ENCODE measurements at regions not wholly inside any gene's neighbourhood (a gene's known extent, or its start where the extent isn't known, plus 50 kb on each side); places are given as distances from the start of the nearest gene placed in this dataset.

DNA sequence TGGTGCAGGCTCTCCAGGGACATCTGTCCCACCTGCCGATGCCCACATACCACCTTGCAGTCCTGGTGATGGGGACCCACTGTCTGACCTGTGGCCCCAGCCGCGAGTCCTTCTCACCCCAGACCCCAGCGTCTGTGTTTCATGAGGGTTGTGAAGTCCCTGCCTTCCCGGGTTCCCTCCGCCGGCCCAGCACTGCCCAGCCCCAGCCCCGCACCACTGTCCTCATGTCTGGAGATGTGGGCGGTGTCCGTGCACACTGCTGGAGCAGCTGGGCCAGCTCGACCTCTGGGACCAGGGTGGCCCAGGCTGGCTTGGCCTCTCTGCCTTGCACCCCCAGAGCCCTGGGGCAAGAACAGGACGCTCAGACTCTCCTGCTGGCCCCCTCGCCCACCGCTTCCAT is 199.5 kb upstream of the CIBAR2 start:
- no peak for DNase-seq

DNA sequence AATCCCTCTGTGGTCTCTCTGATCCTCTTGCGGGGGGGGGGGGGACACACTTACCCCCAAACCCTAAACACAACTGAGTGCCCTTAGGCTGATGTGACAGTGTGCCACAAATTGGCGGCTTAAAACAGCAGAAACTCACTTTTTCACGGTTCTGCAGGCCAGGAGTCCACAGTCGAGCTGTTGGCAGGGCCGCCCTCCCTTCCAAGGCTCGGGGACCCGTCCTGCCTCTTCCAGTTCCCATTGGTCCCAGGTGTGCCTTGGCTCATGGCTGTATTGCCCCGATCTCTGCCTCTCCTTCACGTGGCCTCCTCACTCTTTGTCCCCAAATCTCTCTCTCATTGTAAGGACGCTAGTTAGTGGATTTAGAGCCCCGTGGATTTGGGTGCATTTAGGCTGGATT is 199.9 kb upstream of the CIBAR2 start:
- DNase-seq, result no peak

- no peak for DNase-seq
These were observed 200.6 kb upstream of the CIBAR2 start for GRCh38 chr16:85312642-85313525.

GRCh38 chr16:85313526-85314301 is 201.4 kb upstream of the CIBAR2 start:
- DNase-seq, result no peak

GRCh38 chr16:85314512-85314971 is 202.3 kb upstream of the CIBAR2 start:
- DNase-seq, result no peak

DNA sequence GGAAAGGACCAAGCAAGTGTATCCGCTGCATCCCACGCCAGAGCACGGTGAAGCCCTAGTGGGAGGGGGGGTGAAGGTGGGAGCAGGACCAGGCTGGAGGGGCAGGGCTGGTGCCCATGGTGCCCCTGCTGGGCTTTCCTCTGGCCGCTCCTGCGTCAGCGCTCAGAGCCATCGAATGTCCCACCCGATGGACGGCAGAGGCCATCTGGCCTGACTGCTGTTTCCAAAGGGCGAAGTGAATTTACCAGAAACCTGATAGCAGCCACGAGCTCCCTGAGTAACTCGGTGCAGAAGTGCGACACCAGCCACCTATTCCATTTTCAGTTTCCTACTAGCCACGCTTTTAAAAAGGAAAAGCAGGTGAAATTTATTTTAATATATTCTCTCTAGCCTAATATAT is 203.6 kb upstream of the CIBAR2 start:
- no peak for DNase-seq

DNA sequence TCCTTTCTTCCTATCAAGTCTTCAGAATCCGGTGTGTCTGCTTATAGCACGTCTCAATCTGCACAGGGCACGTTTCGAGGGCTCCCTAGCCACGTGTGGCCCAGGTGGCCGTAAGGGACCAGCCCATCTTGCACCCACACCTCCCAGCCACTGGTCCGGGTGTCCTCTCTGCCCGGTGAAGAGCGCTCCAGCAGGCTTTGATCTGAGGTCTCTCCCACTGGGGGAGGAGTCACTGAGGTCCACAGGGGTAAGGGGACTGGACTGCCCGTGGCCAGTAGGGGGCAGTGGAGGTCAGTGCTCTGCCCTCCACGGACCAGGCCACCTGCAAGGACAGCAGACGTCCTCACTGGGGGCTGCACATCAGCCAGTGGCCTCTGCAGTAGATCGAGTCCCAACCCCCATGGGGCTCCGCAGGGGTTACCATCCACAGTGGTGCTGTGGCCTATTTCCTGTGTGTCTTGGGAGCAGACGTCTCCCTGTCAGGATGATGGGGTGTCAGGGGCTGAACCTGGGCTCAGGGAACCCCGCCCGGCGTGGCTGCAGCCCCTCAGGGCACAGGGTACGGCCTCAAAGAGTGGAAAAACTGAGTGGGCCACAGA is 204.1 kb upstream of the CIBAR2 start:
- DNase-seq, result peak; percentile 41

GRCh38 chr16:85316944-85317343 is 204.7 kb upstream of the CIBAR2 start:
- DNase-seq, result no peak

- no peak for DNase-seq
These were observed 205.4 kb upstream of the CIBAR2 start for GRCh38 chr16:85317704-85318103.

GRCh38 chr16:85319208-85319983 is 207.1 kb upstream of the CIBAR2 start:
- DNase-seq, result no peak

GRCh38 chr16:85319984-85320440 is 207.7 kb upstream of the CIBAR2 start:
- no peak for DNase-seq

- DNase-seq, result no peak
These were observed 208.6 kb upstream of the CIBAR2 start for GRCh38 chr16:85320677-85321385.

- DNase-seq, result peak; percentile 37
These were observed 209.4 kb upstream of the CIBAR2 start for GRCh38 chr16:85321509-85322271.

GRCh38 chr16:85323230-85323960 is 211.1 kb upstream of the CIBAR2 start:
- no peak for DNase-seq

DNA sequence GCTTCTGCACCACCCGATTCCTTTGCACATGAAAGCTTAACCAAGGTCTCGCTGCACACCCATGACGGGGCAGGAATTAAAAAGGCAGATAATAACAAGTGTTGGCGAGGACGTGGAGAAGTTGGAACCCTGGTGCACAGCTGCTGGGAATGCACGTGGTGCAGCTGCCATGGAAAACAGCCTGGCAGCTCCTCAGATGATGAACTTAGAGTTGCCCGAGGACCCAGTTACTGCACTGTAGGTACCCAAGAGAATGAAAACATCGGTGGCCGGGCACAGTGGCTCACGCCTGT is 211.6 kb upstream of the CIBAR2 start:
- no peak for DNase-seq

DNA sequence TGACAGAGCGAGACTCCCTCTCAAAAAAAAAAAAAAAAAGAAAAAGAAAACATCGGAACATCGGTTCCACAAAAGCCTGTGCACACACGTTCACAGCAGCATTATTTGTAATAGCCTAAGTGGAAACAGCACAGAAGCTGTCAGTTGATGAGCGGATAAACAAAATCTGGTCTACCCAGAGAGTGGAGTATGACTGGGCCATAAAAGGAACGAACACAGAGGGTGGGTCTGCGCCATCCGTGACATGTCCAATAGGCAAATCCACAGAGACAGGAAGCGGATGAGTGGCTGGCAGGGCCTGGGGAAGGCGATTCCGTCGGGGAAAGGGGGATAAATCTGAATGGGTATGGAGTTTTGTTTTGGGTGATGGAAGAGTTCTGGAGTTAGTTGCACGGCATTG is 212.2 kb upstream of the CIBAR2 start:
- no peak for DNase-seq

- no peak for DNase-seq
These were observed 214.0 kb upstream of the CIBAR2 start for GRCh38 chr16:85326113-85326793.

DNA sequence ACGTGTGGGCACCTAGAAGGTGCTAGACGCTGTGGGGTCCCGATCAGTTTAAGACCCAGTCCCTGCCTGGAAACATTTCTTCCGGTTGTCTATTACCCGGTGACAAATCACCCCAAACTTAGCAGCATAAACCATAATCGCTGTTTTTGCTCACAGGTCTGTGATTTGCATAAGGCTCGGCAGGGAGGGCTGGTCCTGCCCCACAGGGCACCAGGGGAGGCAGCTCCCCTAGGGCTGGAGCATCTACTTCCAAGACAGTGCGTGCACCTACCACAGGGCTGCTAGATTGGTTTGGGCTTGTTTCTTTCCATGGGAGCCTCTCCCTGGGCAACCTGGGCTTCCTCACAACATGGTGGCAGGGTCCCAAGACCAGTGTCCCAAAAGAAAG is 214.5 kb upstream of the CIBAR2 start:
- DNase-seq, result no peak

DNA sequence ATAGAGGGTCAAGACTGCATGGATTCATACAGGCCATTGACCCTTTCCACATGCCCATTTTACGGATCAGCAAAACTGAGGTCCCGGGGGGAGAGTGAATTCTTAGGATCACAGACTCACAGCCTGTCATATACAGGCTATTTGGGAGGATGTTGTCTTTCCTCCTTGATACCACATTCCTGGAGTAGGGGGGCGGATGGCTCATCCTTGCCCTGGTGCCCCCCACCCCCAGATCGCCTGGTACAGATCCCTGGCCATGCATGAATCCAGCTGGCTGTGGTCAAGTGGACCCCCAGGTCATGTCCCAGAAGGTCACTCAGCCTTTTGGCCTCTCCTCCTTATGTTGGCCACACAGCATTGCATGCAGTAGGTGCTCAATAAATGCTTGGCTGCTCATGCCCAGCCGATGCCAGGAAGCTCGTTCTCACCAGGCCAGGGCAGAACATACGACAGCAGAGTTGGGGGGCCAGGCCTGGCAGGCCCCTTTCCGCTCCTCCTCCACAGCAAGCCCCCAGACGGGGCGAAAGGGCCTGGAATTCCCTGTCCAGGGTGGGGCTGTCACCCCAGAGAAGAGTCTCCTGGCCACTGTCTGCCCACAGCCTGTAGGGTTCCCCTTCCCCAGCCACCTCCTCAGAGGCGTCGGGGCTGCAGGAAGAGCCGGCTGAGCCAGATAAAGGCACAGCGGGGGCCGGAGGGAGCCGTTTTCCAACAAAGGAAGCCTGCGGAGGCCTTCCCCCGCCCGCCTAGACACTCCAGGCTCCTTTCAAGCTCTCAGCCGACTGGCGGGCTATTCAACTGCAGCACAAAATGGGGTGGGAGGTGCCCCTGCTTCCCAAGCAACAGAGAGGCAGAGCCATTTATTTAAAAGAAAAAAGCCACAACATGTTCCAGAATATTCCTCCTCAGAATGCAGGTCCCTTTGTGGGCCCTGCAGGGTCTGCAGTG is 215.7 kb upstream of the CIBAR2 start:
- peak; percentile 51 for DNase-seq
